ENCODE measurements at regions not wholly inside any gene's neighbourhood (a gene's known extent, or its start where the extent isn't known, plus 50 kb on each side); places are given as distances from the start of the nearest gene placed in this dataset.

- no peak for TF ChIP-seq POLR2A (IDR thresholded peaks at IDR 0.05; ENCODE audit: low read length)
- TF ChIP-seq GATA1 (IDR thresholded peaks at IDR 0.05; ENCODE audit: low read depth, low read length): no peak
Measured at GRCh38 chr19:5229778-5230335, 110.8 kb downstream of the PTPRS start.
